D721Med (cell line): ENCODE measurements at regions not wholly inside any gene's neighbourhood (a gene's known extent, or its start where the extent isn't known, plus 50 kb on each side); places are given as distances from the start of the nearest gene placed in this dataset.

Experiments
- DNase-seq: peaks from one replicate; pipeline ENCODE4 v3.0.0; 2011; ENCODE audit warnings: low spot score; ENCODE audit not compliant: insufficient read length
- FAIRE-seq: peaks from 2 replicates; lab custom pipeline; 2011; peaks lifted over from hg19 to GRCh38; lab: Jason Lieb, UNC
- CTCF ChIP-seq: IDR thresholded peaks from 2 replicates; pipeline ENCODE4 v1.5.1; 2012; ENCODE audit warnings: mild to moderate bottlenecking, control low read depth; ENCODE audit not compliant: insufficient read depth; ENCODE audit errors: missing control alignments

DNA sequence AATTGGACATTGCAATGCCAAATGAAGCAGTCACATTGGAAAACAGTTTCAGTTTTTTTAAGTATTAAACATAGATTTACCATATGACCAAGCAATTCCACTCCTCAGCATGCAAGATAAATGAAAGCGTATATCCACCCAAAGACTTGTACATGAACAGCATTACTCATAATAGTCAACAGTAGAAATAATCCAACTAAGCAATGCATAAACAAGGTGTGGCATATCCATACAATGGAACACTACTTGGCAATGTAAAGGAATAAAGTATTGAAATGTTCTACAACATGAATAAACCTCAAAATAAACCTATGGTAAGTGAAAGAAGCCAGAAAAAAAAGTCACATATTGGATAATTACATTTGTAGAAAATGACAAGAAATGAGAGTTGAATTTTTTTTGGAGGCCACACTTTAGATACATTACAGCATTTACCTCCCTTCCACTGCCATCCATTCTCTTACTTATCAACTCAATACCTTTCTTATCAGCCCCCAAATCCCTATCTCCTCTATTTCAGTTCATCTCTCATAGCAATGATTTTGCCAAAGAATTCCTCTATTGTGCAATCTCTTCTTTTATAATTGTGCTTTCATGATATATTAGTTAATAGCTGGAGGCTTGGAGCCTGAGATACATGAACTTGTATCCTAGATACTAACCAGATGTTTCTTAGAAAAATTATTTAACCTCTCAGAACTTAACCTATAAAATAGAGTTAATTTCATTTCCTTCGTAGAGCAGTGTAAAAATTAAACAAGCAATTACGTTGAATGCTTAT lies 414.2 kb upstream of the C1orf87 start:
- no peak for TF ChIP-seq CTCF
- FAIRE-seq (no peak), DNase-seq (no peak)

DNA sequence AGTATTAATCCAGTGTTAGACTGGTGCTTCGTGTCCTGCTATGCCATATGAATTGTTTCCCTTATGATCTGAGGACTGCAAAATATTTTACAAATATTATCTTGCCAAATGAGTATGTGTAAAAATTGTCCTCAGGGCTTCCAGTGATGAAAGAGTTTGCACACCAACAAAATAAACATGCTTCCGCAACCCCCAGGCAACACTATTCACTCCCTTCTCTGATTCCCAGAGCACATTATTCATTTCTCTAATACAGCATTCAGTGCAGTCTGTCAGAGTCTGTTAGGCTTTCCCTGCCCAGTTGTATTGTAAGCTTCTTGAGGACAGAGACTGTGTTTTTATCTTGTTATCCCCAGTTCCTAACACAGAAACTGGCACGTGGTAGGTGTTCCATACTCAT lies 409.9 kb upstream of the C1orf87 start:
- TF ChIP-seq CTCF, result no peak
- FAIRE-seq (no peak), DNase-seq (no peak)

GRCh38 chr1:60470246-60470645 lies 396.7 kb upstream of the C1orf87 start:
- no peak for TF ChIP-seq CTCF
- DNase-seq, result no peak
- no peak for FAIRE-seq

DNA sequence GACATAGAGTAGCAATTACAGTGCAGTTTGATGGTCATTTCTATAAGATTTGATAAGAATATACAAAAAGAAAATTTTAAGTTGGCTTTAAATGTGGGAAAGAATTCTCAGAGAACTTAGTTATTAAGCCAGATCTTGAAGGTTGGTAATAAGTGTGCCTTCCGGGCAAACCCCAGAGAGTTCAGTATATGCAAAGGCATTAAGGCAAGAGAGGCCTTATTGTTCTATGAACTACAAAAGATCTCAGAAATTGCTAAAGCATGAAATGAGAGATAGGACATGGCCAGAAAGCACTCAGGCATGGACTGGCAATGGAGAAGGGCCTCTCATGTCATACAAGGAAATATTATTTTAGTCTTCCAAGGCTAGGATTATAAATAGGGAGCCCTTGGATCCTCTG lies 390.2 kb upstream of the C1orf87 start:
- DNase-seq (no peak), FAIRE-seq (no peak)
- TF ChIP-seq CTCF, result no peak

GRCh38 chr1:60463146-60463545 lies 389.6 kb upstream of the C1orf87 start:
- no peak for FAIRE-seq
- DNase-seq, result no peak
- no peak for TF ChIP-seq CTCF

GRCh38 chr1:60461925-60462595 lies 388.5 kb upstream of the C1orf87 start:
- TF ChIP-seq CTCF, result no peak
- no peak for FAIRE-seq
- DNase-seq, result no peak

- FAIRE-seq, result no peak
Measured at GRCh38 chr1:60458111-60458510, 384.5 kb upstream of the C1orf87 start.

More at GRCh38 chr1:60458111-60458510, 384.5 kb upstream of the C1orf87 start:
- TF ChIP-seq CTCF, result no peak
- no peak for DNase-seq
